GM13977 (cell line): ENCODE measurements at regions not wholly inside any gene's neighbourhood (a gene's known extent, or its start where the extent isn't known, plus 50 kb on each side); places are given as distances from the start of the nearest gene placed in this dataset.

ENCODE experiments used
- DNase-seq: peaks from one replicate; pipeline ENCODE4 v3.0.0; 2012; ENCODE audit warnings: low spot score
- CTCF ChIP-seq: IDR thresholded peaks from 2 replicates; pipeline ENCODE4 v1.5.1; 2012; ENCODE audit warnings: mild to moderate bottlenecking, control low read depth; ENCODE audit not compliant: insufficient read depth; ENCODE audit errors: extremely low read depth, missing control alignments
- in situ Hi-C: fragments of 300-500 bp; cut with MboI; formaldehyde crosslinking; loops from one replicate; pipeline ENCODE4 v1.12.0; 2022; ENCODE audit warnings: low sequenced_read_pairs, low pct_unique_long_range_greater_than_20kb, mixed read lengths, inconsistent platforms; ENCODE audit not compliant: unreplicated experiment

- DNase-seq = no peak
- TF ChIP-seq CTCF = no peak
- in situ Hi-C loops = no loop called here
Measured at GRCh38 chr5:171659896-171660295, 125.7 kb upstream of the SMIM23 start.

- in situ Hi-C loops = no loop called here
- DNase-seq = no peak
- no peak for TF ChIP-seq CTCF
Measured at GRCh38 chr5:171660434-171660833, 125.2 kb upstream of the SMIM23 start.

GRCh38 chr5:171661143-171661542 lies 124.5 kb upstream of the SMIM23 start:
- no peak for DNase-seq
- TF ChIP-seq CTCF = no peak
- in situ Hi-C loops = no loop called here

GRCh38 chr5:171663311-171664085 lies 122.1 kb upstream of the SMIM23 start:
- DNase-seq = no peak
- in situ Hi-C loops = no loop called here
- TF ChIP-seq CTCF = no peak

DNA sequence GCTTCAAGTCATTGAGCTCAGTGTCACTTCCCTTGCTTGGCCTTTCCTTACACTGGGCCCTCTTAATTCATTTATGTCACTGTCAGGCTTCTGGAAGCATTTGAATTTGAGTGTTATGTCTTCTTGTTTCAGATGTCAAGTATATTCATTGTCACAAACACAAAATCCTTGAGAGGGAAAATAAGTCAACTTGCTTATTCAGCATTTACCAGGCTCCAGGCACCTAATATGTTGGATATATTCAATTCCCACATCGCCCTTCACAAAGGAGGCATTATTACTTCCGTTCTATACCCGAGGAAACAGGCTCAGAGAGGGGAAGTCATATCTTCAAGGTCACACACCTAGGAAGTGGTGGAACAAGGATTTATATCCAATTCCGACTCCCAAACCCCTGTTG lies 121.1 kb upstream of the SMIM23 start:
- no peak for DNase-seq
- in situ Hi-C loops = no loop called here
- TF ChIP-seq CTCF = no peak

GRCh38 chr5:171666815-171667214 lies 118.8 kb upstream of the SMIM23 start:
- no peak for DNase-seq
- no peak for TF ChIP-seq CTCF
- in situ Hi-C loops = no loop called here
